ENCODE measurements at regions not wholly inside any gene's neighbourhood (a gene's known extent, or its start where the extent isn't known, plus 50 kb on each side); places are given as distances from the start of the nearest gene placed in this dataset.

DNA sequence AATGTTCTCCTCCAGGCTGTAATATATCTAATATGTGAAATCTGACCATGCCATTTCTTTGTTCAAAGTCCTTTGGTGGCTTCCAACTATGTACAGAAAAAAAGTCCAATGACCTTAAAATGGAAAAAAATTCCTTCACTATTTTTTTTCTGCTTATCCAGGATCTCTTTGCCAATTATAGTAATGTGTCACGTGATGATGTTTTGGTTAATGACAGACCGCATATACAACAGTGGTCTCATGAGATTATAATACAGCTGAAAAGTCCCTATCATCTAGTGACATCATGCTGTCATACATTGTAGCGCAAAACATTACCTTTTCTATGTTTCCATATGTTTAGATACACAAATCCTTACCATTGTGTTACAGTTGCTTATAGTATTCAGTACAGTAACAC lies 477.6 kb downstream of the TMEM232 start:
- no peak overlapping the region for H3K4me2 ChIP-seq (ENCODE audit: low read depth, low read length, poor library complexity, severe bottlenecking)
- H3K27ac ChIP-seq (ENCODE audit: low read length), result no peak overlapping the region
- H4K20me1 ChIP-seq (ENCODE audit: insufficient read depth, low read depth, low read length), result no peaks in the 10 kb centered on the region

DNA sequence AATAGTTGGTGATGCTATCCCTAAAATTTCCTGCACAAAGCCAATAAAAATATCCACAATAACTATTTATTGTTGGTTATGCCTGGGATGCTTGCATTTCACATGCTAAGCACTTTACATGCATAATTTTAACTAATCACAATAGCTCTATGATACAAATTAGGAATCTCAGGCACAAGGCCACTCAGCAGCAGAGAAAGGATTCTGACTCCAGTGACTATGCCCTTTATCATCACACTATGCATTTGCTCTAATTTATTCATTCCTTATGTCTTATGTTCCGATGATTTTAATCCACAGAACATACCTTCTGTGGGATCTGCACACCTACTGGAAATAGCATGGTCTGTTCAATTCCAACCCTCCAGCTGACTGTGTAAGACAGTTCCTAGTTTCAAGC lies 476.1 kb downstream of the TMEM232 start:
- no peaks in the 10 kb centered on the region for H3K36me3 ChIP-seq (ENCODE audit: insufficient read depth, low read length)
- H3K4me1 ChIP-seq (ENCODE audit: low read length), result no peaks in the 10 kb centered on the region
- H4K20me1 ChIP-seq (ENCODE audit: insufficient read depth, low read depth, low read length), result no peaks in the 10 kb centered on the region
- no peak overlapping the region for H3K27ac ChIP-seq (ENCODE audit: low read length)
- H3K27me3 ChIP-seq (ENCODE audit: low read length), result no peaks in the 10 kb centered on the region
- DNase-seq, result no peak
- H3K4me3 ChIP-seq (ENCODE audit: low read length), result no peak overlapping the region
- no peak overlapping the region for H3K9ac ChIP-seq (ENCODE audit: low read length)
- no peaks in the 10 kb centered on the region for H3K9me3 ChIP-seq (ENCODE audit: low read length)
- no peak overlapping the region for H3K4me2 ChIP-seq (ENCODE audit: low read depth, low read length, poor library complexity, severe bottlenecking)
- no peaks in the 10 kb centered on the region for H3K79me2 ChIP-seq (ENCODE audit: low read length)
- no peaks in the 10 kb centered on the region; the same call in 1 of the 2 replicates for H3K9me2 ChIP-seq (replicated peaks; ENCODE audit: insufficient read depth, low read length)
- H2AFZ ChIP-seq (ENCODE audit: low read length), result no peak overlapping the region

More for the DNA sequence above, 477.6 kb downstream of the TMEM232 start:
- H3K9ac ChIP-seq (ENCODE audit: low read length), result no peak overlapping the region
- H3K27me3 ChIP-seq (ENCODE audit: low read length), result no peaks in the 10 kb centered on the region
- no peaks in the 10 kb centered on the region for H3K4me1 ChIP-seq (ENCODE audit: low read length)
- no peak for DNase-seq
- H3K4me3 ChIP-seq (ENCODE audit: low read length), result no peak overlapping the region
- H2AFZ ChIP-seq (ENCODE audit: low read length), result no peak overlapping the region
- no peaks in the 10 kb centered on the region for H3K9me3 ChIP-seq (ENCODE audit: low read length)
- H3K79me2 ChIP-seq (ENCODE audit: low read length), result no peaks in the 10 kb centered on the region
- no peaks in the 10 kb centered on the region for H3K36me3 ChIP-seq (ENCODE audit: insufficient read depth, low read length)
- H3K9me2 ChIP-seq (replicated peaks; ENCODE audit: insufficient read depth, low read length), result no peaks in the 10 kb centered on the region

DNA sequence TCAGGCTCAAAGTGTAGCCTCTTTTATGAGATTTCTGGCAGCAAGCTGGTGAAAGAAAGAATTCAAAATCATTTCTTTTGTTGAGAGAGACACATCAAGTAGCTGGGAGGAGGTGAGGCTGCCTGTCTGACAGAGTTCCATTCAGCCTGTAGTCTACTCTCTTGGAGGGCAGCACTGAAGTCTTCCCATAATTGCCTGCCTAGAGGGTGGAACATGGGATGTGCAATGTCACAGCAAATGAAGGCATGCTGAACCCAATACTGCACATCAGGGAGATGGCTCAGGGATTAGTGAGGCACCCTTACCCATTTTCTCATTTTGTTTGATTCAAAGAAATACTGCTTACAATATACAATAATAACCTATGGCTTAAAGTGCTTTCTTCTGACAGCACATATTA lies 475.7 kb downstream of the TMEM232 start:
- DNase-seq, result no peak

DNA sequence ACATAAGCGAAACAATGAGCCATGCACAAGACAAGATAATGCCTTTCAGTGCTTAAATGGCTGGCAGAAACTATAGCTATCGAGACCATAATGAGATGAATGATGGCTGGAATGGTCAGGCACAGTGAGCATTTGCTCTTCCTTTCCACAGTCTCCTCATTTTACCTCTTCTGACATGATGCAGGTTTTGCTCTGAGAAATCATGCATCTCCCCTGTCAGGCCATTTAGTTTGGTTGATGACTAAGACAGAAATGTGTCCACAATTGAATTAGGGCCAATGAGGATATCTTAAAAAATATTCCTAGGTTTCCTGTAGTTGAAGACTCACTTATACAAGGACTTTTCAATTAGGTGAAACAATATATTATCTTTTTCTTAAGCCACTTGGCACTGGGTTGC lies 475.1 kb downstream of the TMEM232 start:
- Histone ChIP-seq H3K4me3 (ENCODE audit: low read length) (no peak overlapping the region), H3K27ac (ENCODE audit: low read length) (no peak overlapping the region), H3K27me3 (ENCODE audit: low read length) (no peaks in the 10 kb centered on the region)

More for the DNA sequence above, 475.7 kb downstream of the TMEM232 start:
- no peak overlapping the region for H3K27ac ChIP-seq (ENCODE audit: low read length)
- no peaks in the 10 kb centered on the region for H3K9me3 ChIP-seq (ENCODE audit: low read length)
- no peaks in the 10 kb centered on the region for H4K20me1 ChIP-seq (ENCODE audit: insufficient read depth, low read depth, low read length)
- no peaks in the 10 kb centered on the region for H3K79me2 ChIP-seq (ENCODE audit: low read length)
- no peaks in the 10 kb centered on the region for H3K27me3 ChIP-seq (ENCODE audit: low read length)
- no peak overlapping the region for H3K4me3 ChIP-seq (ENCODE audit: low read length)
- no peak overlapping the region for H3K4me2 ChIP-seq (ENCODE audit: low read depth, low read length, poor library complexity, severe bottlenecking)
- H3K9ac ChIP-seq (ENCODE audit: low read length), result no peak overlapping the region
- H3K9me2 ChIP-seq (replicated peaks; ENCODE audit: insufficient read depth, low read length), result no peaks in the 10 kb centered on the region; the same call in 1 of the 2 replicates
- no peaks in the 10 kb centered on the region for H3K4me1 ChIP-seq (ENCODE audit: low read length)
- no peak overlapping the region for H2AFZ ChIP-seq (ENCODE audit: low read length)
- H3K36me3 ChIP-seq (ENCODE audit: insufficient read depth, low read length), result no peaks in the 10 kb centered on the region

DNA sequence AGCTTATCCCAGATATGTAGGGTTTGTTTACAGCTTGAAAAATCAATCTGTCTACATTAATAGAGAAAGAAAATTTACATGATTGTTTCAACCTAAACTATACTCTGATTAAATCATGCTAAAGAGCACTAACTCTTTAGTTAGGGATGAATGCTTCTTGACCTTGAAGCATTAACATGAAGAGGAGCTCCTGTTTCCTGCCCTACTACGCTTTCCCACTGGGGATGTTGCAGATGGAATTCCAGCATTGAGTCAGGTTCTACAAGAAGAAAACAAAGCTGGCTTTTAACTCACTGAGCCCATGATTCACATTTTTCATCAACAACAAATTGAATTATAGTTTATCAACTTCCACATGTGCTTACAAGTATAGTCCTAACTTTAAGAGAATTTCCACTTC lies 471.3 kb downstream of the TMEM232 start:
- Histone ChIP-seq H3K27ac (ENCODE audit: low read length) (no peak overlapping the region), H3K9me2 (replicated peaks; ENCODE audit: insufficient read depth, low read length) (no peaks in the 10 kb centered on the region; the same call in 1 of the 2 replicates), H3K4me2 (ENCODE audit: low read depth, low read length, poor library complexity, severe bottlenecking) (no peak overlapping the region), H3K9ac (ENCODE audit: low read length) (no peak overlapping the region), H3K4me1 (ENCODE audit: low read length) (no peaks in the 10 kb centered on the region), H4K20me1 (ENCODE audit: insufficient read depth, low read depth, low read length) (no peaks in the 10 kb centered on the region), H3K36me3 (ENCODE audit: insufficient read depth, low read length) (no peaks in the 10 kb centered on the region), H3K4me3 (ENCODE audit: low read length) (no peak overlapping the region), H3K9me3 (ENCODE audit: low read length) (no peaks in the 10 kb centered on the region), H2AFZ (ENCODE audit: low read length) (no peak overlapping the region), H3K79me2 (ENCODE audit: low read length) (no peaks in the 10 kb centered on the region), H3K27me3 (ENCODE audit: low read length) (no peaks in the 10 kb centered on the region)
- DNase-seq, result no peak

More for the DNA sequence above, 475.1 kb downstream of the TMEM232 start:
- H3K79me2 ChIP-seq (ENCODE audit: low read length), result no peaks in the 10 kb centered on the region
- no peak for DNase-seq
- H3K9ac ChIP-seq (ENCODE audit: low read length), result no peak overlapping the region
- no peak overlapping the region for H3K4me2 ChIP-seq (ENCODE audit: low read depth, low read length, poor library complexity, severe bottlenecking)
- H3K9me2 ChIP-seq (replicated peaks; ENCODE audit: insufficient read depth, low read length), result no peaks in the 10 kb centered on the region; the same call in 1 of the 2 replicates
- no peaks in the 10 kb centered on the region for H3K36me3 ChIP-seq (ENCODE audit: insufficient read depth, low read length)
- no peaks in the 10 kb centered on the region for H3K9me3 ChIP-seq (ENCODE audit: low read length)
- H3K4me1 ChIP-seq (ENCODE audit: low read length), result no peaks in the 10 kb centered on the region
- H2AFZ ChIP-seq (ENCODE audit: low read length), result no peak overlapping the region
- no peaks in the 10 kb centered on the region for H4K20me1 ChIP-seq (ENCODE audit: insufficient read depth, low read depth, low read length)

DNA sequence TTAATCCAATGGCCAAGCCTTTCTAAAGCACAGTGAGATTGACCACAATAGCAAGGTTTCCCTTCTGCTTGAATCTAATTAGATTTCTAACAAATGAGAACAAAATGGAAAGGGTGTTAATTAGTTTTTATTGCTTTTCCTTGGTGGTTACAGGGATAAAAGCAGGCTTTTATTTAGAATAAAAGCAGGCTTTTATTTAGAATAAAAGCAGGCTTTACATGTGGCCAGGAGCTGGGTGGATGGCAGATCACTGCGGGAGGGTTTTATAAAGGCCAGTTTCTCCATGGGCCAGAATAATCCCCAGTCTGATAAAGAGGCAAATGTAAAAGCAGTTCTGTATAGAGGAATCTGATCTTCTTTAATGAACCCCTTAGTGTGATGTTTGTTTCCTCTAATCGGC lies 470.2 kb downstream of the TMEM232 start:
- no peak overlapping the region for H2AFZ ChIP-seq (ENCODE audit: low read length)
- H3K4me1 ChIP-seq (ENCODE audit: low read length), result no peaks in the 10 kb centered on the region
- no peaks in the 10 kb centered on the region for H3K27me3 ChIP-seq (ENCODE audit: low read length)
- no peaks in the 10 kb centered on the region for H3K79me2 ChIP-seq (ENCODE audit: low read length)
- H3K4me2 ChIP-seq (ENCODE audit: low read depth, low read length, poor library complexity, severe bottlenecking), result no peak overlapping the region
- H3K36me3 ChIP-seq (ENCODE audit: insufficient read depth, low read length), result no peaks in the 10 kb centered on the region
- no peak for DNase-seq
- H3K4me3 ChIP-seq (ENCODE audit: low read length), result no peak overlapping the region
- H3K27ac ChIP-seq (ENCODE audit: low read length), result no peak overlapping the region
- no peaks in the 10 kb centered on the region; the same call in 1 of the 2 replicates for H3K9me2 ChIP-seq (replicated peaks; ENCODE audit: insufficient read depth, low read length)
- no peak overlapping the region for H3K9ac ChIP-seq (ENCODE audit: low read length)
- H3K9me3 ChIP-seq (ENCODE audit: low read length), result no peaks in the 10 kb centered on the region
- H4K20me1 ChIP-seq (ENCODE audit: insufficient read depth, low read depth, low read length), result no peaks in the 10 kb centered on the region

DNA sequence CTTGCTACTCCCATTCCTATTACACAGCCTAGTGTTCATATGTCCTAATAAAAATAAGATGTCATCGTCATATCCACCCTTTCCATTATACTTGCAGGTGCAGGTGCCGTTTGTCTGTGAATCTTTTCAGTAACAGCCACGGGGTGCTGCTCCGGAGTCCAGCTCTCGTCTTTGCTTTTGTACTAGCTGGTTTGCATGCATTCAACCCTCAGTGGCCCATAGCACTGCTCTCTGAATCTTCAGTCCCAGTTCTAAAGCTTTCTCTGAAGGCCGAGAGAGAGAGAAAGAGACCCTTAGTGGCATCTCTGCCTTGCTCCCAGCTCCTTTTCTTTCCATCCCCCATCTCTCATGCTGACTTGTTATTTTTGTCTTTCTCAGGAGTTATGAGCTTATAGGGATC lies 468.5 kb downstream of the TMEM232 start:
- no peak overlapping the region for H3K4me3 ChIP-seq (ENCODE audit: low read length)
- DNase-seq, result no peak
- H3K79me2 ChIP-seq (ENCODE audit: low read length), result no peaks in the 10 kb centered on the region
- no peaks in the 10 kb centered on the region for H3K4me1 ChIP-seq (ENCODE audit: low read length)
- no peak overlapping the region for H3K27ac ChIP-seq (ENCODE audit: low read length)
- no peaks in the 10 kb centered on the region for H3K36me3 ChIP-seq (ENCODE audit: insufficient read depth, low read length)
- no peak overlapping the region for H3K9ac ChIP-seq (ENCODE audit: low read length)
- H4K20me1 ChIP-seq (ENCODE audit: insufficient read depth, low read depth, low read length), result no peaks in the 10 kb centered on the region
- H2AFZ ChIP-seq (ENCODE audit: low read length), result no peak overlapping the region
- H3K9me2 ChIP-seq (replicated peaks; ENCODE audit: insufficient read depth, low read length), result no peaks in the 10 kb centered on the region; the same call in 1 of the 2 replicates
- H3K27me3 ChIP-seq (ENCODE audit: low read length), result 0 out of 2 replicates have a peak, but pooled peaks cover 2% of the 10 kb centered on the region
- no peak overlapping the region for H3K4me2 ChIP-seq (ENCODE audit: low read depth, low read length, poor library complexity, severe bottlenecking)
- H3K9me3 ChIP-seq (ENCODE audit: low read length), result no peaks in the 10 kb centered on the region

DNA sequence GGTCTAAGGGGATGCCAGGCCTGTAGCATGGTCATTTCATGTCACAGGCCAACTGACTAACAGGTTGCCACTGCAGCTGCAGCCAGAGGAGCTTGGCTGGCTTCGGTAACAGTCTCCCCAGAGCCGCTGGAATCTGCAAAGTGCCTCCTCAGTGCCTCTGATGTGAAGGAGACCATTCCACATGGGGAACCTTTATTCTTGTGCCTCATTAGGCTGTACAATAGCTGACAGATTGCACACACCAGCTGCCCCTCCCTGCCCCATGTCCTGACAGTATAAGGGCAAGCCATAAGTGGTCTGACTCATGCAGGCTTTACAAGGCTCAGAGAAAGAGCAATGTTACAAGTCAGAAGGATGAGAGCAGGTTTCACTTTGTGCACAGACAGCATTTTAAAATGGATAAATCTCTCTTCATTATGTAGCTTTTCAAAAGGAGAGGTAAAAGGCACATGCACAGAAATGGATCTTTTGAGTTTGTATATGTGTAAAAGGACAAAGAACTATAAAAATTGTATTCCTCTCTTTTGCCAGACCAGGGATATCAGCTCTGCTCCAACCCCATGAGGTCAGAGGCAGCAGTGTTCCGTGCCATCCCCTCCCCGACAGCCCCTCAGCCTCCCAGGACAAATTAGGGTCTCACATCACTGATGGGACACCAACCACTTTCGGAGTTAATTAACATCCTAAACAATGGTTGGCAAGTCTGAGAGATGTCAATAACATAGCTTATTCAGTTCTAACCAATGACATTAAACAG lies 467.8 kb downstream of the TMEM232 start:
- Histone ChIP-seq H3K9ac (ENCODE audit: low read length) (no peak overlapping the region), H3K4me1 (ENCODE audit: low read length) (no peaks in the 10 kb centered on the region), H3K79me2 (ENCODE audit: low read length) (no peaks in the 10 kb centered on the region), H3K27me3 (ENCODE audit: low read length) (0 out of 2 replicates have a peak, but pooled peaks cover 2% of the 10 kb centered on the region), H3K36me3 (ENCODE audit: insufficient read depth, low read length) (no peaks in the 10 kb centered on the region), H4K20me1 (ENCODE audit: insufficient read depth, low read depth, low read length) (no peaks in the 10 kb centered on the region), H2AFZ (ENCODE audit: low read length) (no peak overlapping the region), H3K27ac (ENCODE audit: low read length) (no peak overlapping the region), H3K9me2 (replicated peaks; ENCODE audit: insufficient read depth, low read length) (no peaks in the 10 kb centered on the region; the same call in 1 of the 2 replicates), H3K4me2 (ENCODE audit: low read depth, low read length, poor library complexity, severe bottlenecking) (no peak overlapping the region), H3K9me3 (ENCODE audit: low read length) (no peaks in the 10 kb centered on the region), H3K4me3 (ENCODE audit: low read length) (no peak overlapping the region)
- DNase-seq, result no peak

Data from Karpas-422 (cell line).